ENCODE measurements at regions not wholly inside any gene's neighbourhood (a gene's known extent, or its start where the extent isn't known, plus 50 kb on each side); places are given as distances from the start of the nearest gene placed in this dataset.

DNA sequence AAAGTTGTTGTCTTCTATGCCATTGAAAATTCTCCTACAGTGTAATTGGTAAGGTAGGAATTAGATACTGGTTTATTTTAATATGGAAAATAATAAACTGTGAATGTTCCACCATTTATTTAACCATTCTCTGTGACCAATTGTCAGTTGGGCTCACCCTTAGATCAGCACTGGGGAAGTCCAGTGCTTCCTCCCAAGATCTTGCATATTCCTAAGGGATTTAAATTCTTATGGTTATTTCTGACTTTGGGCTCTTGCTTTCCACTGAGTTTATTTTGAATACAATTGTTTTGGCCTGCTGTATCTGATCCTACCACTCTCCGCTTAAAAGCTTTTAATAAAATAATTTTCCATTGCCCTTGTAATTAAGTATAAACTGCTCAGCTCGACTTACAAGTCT is 137.4 kb downstream of the OR2K2 start:
- Histone ChIP-seq H3K4me3 (no peak overlapping the region), H3K9me3 (no peaks in the 10 kb centered on the region), H3K4me1 (no peaks in the 10 kb centered on the region), H3K27ac (no peak overlapping the region), H3K27me3 (no peaks in the 10 kb centered on the region), H3K36me3 (no peaks in the 10 kb centered on the region)
- TF ChIP-seq POLR2A (IDR thresholded peaks at IDR 0.05): no peak
- TF ChIP-seq, protein P1, sequence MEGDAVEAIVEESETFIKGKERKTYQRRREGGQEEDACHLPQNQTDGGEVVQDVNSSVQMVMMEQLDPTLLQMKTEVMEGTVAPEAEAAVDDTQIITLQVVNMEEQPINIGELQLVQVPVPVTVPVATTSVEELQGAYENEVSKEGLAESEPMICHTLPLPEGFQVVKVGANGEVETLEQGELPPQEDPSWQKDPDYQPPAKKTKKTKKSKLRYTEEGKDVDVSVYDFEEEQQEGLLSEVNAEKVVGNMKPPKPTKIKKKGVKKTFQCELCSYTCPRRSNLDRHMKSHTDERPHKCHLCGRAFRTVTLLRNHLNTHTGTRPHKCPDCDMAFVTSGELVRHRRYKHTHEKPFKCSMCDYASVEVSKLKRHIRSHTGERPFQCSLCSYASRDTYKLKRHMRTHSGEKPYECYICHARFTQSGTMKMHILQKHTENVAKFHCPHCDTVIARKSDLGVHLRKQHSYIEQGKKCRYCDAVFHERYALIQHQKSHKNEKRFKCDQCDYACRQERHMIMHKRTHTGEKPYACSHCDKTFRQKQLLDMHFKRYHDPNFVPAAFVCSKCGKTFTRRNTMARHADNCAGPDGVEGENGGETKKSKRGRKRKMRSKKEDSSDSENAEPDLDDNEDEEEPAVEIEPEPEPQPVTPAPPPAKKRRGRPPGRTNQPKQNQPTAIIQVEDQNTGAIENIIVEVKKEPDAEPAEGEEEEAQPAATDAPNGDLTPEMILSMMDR (IDR thresholded peaks at IDR 0.05): no peak
- intact Hi-C loops (cut with DNase I): no loop called here
- DNase-seq: no peak
- ATAC-seq: no peak
- WGBS (ENCODE audit: insufficient coverage, low coverage, low lambda C conversion rate, missing lambda C conversion rate): 37% methylated on average over 2 of the region's 2 CpGs

DNA sequence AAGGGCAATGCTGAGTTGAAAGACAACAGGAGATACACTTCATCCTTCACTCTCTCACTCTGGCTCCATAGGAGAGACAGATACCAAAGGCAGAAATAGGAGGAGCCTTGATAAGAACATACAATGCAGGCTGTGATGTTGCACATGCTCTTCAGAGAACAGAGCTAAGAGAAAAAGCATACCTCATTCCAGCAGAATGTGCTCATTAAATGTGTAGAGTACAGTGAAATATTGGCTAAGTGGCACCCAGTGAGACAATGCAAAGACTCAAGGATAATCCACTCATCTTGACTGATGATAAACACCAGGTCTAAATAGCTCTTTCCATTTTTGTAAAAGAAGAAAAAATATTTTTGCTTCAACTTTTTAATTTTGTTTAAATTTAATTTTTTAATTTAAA is 139.7 kb downstream of the OR2K2 start:
- intact Hi-C loops (cut with DNase I): no loop called here

DNA sequence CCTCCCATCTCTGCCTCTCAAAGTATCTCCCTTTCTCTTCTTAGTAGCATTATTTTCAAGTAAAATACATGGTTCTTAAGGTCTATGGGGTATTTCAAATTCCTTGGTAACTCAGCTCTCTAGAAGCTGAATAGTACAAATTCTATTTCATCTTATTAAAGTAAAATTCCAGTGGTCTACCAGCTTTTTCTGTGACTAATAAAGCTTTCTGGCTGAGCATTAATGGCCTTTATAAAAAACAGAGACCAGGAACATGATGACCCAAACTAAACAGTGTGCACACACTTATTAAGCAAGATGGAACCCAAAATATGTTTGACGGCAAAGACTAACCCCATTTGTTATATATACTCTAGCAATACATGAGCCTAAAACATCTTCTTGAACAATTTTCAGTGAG is 142.6 kb downstream of the OR2K2 start:
- ATAC-seq (no peak), DNase-seq (no peak)
- Histone ChIP-seq H3K27ac (no peak overlapping the region), H3K4me3 (no peak overlapping the region), H3K4me1 (no peaks in the 10 kb centered on the region), H3K9me3 (no peaks in the 10 kb centered on the region), H3K36me3 (no peaks in the 10 kb centered on the region), H3K27me3 (no peaks in the 10 kb centered on the region)
- TF ChIP-seq POLR2A (IDR thresholded peaks at IDR 0.05): no peak
- intact Hi-C loops (cut with DNase I): no loop called here
- 100% methylated on average over 1 of the region's 1 CpG for WGBS (ENCODE audit: insufficient coverage, low coverage, low lambda C conversion rate, missing lambda C conversion rate)

More for the DNA sequence above, 139.7 kb downstream of the OR2K2 start:
- DNase-seq (no peak), ATAC-seq (no peak)
- Histone ChIP-seq H3K9me3 (no peaks in the 10 kb centered on the region), H3K36me3 (no peaks in the 10 kb centered on the region), H3K4me3 (no peak overlapping the region), H3K27ac (no peak overlapping the region), H3K27me3 (no peaks in the 10 kb centered on the region), H3K4me1 (no peaks in the 10 kb centered on the region)
- TF ChIP-seq, protein P1 (IDR thresholded peaks at IDR 0.05): no peak
- TF ChIP-seq POLR2A (IDR thresholded peaks at IDR 0.05): no peak

DNA sequence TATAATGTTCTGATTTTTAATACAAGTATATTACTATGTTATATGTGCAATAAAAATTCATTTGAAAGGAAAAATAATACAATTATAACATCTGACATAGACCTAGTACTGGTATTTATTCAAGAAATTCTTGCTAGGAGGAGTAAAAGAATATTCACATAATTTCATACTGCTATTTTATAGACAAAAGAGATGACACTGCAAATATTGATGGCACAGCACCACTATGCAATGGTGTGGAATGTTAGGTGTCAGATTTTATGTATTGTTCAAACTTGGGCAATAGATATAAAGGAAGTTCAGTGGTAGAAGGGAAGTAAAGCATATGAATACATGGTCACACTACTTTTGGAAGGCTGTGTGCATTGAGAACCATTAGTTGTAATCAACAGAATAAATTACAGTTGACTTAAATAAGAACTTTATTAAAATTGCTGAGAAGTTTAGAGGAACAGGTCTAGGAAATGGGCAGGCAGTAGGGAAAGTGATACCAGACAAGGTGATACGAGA is 143.9 kb downstream of the OR2K2 start:
- no peaks in the 10 kb centered on the region for H3K4me1 ChIP-seq
- H3K27ac ChIP-seq: no peak overlapping the region
- intact Hi-C loops (cut with DNase I): no loop called here
- ATAC-seq: no peak
- H3K27me3 ChIP-seq: no peaks in the 10 kb centered on the region
- no peaks in the 10 kb centered on the region for H3K9me3 ChIP-seq
- no peak for DNase-seq
- H3K36me3 ChIP-seq: no peaks in the 10 kb centered on the region
- no peak for TF ChIP-seq POLR2A (IDR thresholded peaks at IDR 0.05)
- TF ChIP-seq, protein P1 (IDR thresholded peaks at IDR 0.05): no peak
- H3K4me3 ChIP-seq: no peak overlapping the region
- WGBS (ENCODE audit: insufficient coverage, low coverage, low lambda C conversion rate, missing lambda C conversion rate): 50% methylated on average over 1 of the region's 1 CpG

DNA sequence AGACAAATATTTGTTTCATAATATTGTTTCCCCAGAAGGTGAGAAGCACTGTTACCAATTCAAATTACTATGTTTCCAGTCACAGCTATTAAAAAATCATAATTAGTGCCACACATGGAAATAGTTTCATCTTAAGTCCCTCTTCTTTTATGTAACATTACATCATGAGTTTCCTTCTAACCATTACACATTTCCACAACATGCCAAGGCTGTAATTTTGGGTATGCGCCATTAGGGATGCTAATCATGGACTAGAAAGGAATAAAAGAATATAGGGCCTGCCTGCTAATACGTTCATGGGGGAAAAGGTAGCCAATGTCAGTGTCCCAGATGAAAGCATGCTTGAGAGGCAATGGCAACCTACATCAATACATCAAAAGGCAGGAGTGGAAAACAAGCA is 142.5 kb upstream of the LPAR1 start:
- Histone ChIP-seq H3K36me3 (no peaks in the 10 kb centered on the region), H3K27ac (no peak overlapping the region), H3K27me3 (no peaks in the 10 kb centered on the region), H3K4me1 (no peaks in the 10 kb centered on the region), H3K4me3 (no peak overlapping the region), H3K9me3 (no peaks in the 10 kb centered on the region)
- DNase-seq (no peak), ATAC-seq (no peak)
- 56% methylated on average over 2 of the region's 2 CpGs for WGBS (ENCODE audit: insufficient coverage, low coverage, low lambda C conversion rate, missing lambda C conversion rate)
- no peak for TF ChIP-seq POLR2A (IDR thresholded peaks at IDR 0.05)
- TF ChIP-seq, protein P1 (IDR thresholded peaks at IDR 0.05): no peak
- intact Hi-C loops (cut with DNase I): no loop called here
